ENCODE measurements at regions not wholly inside any gene's neighbourhood (a gene's known extent, or its start where the extent isn't known, plus 50 kb on each side); places are given as distances from the start of the nearest gene placed in this dataset.

GRCh38 chr10:129095680-129096064, 371.4 kb upstream of the MGMT start:
- H3K9me3 ChIP-seq (ENCODE audit: insufficient read depth, low read length) = no peaks in the 10 kb centered on the region
- no peaks in the 10 kb centered on the region for H3K27me3 ChIP-seq (ENCODE audit: low read depth, low read length)
- no peaks in the 10 kb centered on the region for H3K79me2 ChIP-seq (ENCODE audit: low read length)
- H3K27ac ChIP-seq (ENCODE audit: low read length) = no peak overlapping the region
- H3K9ac ChIP-seq (ENCODE audit: low read length) = no peak overlapping the region
- H4K20me1 ChIP-seq (ENCODE audit: insufficient read depth, low read length) = no peaks in the 10 kb centered on the region
- TF ChIP-seq EZH2phosphoT487 (IDR thresholded peaks at IDR 0.05; ENCODE audit: low read depth) = no peak
- TF ChIP-seq CTCF (IDR thresholded peaks at IDR 0.05; ENCODE audit: low read depth, low read length) = no peak
- no peaks in the 10 kb centered on the region for H3K36me3 ChIP-seq (replicated peaks; ENCODE audit: low read depth, low read length)
- no peak overlapping the region for H3K4me3 ChIP-seq (ENCODE audit: low read length)
- H3K4me1 ChIP-seq (ENCODE audit: low read length) = no peaks in the 10 kb centered on the region
- H3K4me2 ChIP-seq (ENCODE audit: low read length) = no peak overlapping the region
- no peak overlapping the region for H2AFZ ChIP-seq (ENCODE audit: low read depth, low read length)

- Histone ChIP-seq H3K4me1 (ENCODE audit: low read length) (no peaks in the 10 kb centered on the region), H3K9me3 (ENCODE audit: insufficient read depth, low read length) (no peaks in the 10 kb centered on the region), H3K4me2 (ENCODE audit: low read length) (no peak overlapping the region), H2AFZ (ENCODE audit: low read depth, low read length) (no peak overlapping the region), H3K4me3 (ENCODE audit: low read length) (no peak overlapping the region), H3K36me3 (replicated peaks; ENCODE audit: low read depth, low read length) (no peaks in the 10 kb centered on the region), H3K9ac (ENCODE audit: low read length) (no peak overlapping the region), H4K20me1 (ENCODE audit: insufficient read depth, low read length) (no peaks in the 10 kb centered on the region), H3K27me3 (ENCODE audit: low read depth, low read length) (no peaks in the 10 kb centered on the region), H3K79me2 (ENCODE audit: low read length) (no peaks in the 10 kb centered on the region), H3K27ac (ENCODE audit: low read length) (no peak overlapping the region)
- no peak for TF ChIP-seq EZH2phosphoT487 (IDR thresholded peaks at IDR 0.05; ENCODE audit: low read depth)
- TF ChIP-seq CTCF (IDR thresholded peaks at IDR 0.05; ENCODE audit: low read depth, low read length) = no peak
Observed at GRCh38 chr10:129096065-129096984, 370.7 kb upstream of the MGMT start.

- no peak overlapping the region for H3K9ac ChIP-seq (ENCODE audit: low read length)
- H3K4me2 ChIP-seq (ENCODE audit: low read length) = no peak overlapping the region
- no peaks in the 10 kb centered on the region for H3K4me1 ChIP-seq (ENCODE audit: low read length)
- H3K27ac ChIP-seq (ENCODE audit: low read length) = no peak overlapping the region
- no peaks in the 10 kb centered on the region for H3K27me3 ChIP-seq (ENCODE audit: low read depth, low read length)
- H3K36me3 ChIP-seq (replicated peaks; ENCODE audit: low read depth, low read length) = no peaks in the 10 kb centered on the region
- H3K9me3 ChIP-seq (ENCODE audit: insufficient read depth, low read length) = no peaks in the 10 kb centered on the region
- no peaks in the 10 kb centered on the region for H3K79me2 ChIP-seq (ENCODE audit: low read length)
- no peaks in the 10 kb centered on the region for H4K20me1 ChIP-seq (ENCODE audit: insufficient read depth, low read length)
- TF ChIP-seq EZH2phosphoT487 (IDR thresholded peaks at IDR 0.05; ENCODE audit: low read depth) (no peak), CTCF (IDR thresholded peaks at IDR 0.05; ENCODE audit: low read depth, low read length) (no peak)
- H2AFZ ChIP-seq (ENCODE audit: low read depth, low read length) = no peak overlapping the region
- H3K4me3 ChIP-seq (ENCODE audit: low read length) = no peak overlapping the region
Observed at GRCh38 chr10:129097776-129098330, 369.2 kb upstream of the MGMT start.

GRCh38 chr10:129098517-129098916, 368.5 kb upstream of the MGMT start:
- Histone ChIP-seq H3K4me2 (ENCODE audit: low read length) (no peak overlapping the region), H4K20me1 (ENCODE audit: insufficient read depth, low read length) (no peaks in the 10 kb centered on the region)
- no peak for TF ChIP-seq CTCF (IDR thresholded peaks at IDR 0.05; ENCODE audit: low read depth, low read length)
- TF ChIP-seq EZH2phosphoT487 (IDR thresholded peaks at IDR 0.05; ENCODE audit: low read depth) = no peak

More at GRCh38 chr10:129098517-129098916, 368.5 kb upstream of the MGMT start:
- no peak overlapping the region for H3K9ac ChIP-seq (ENCODE audit: low read length)
- no peaks in the 10 kb centered on the region for H3K4me1 ChIP-seq (ENCODE audit: low read length)
- no peaks in the 10 kb centered on the region for H3K36me3 ChIP-seq (replicated peaks; ENCODE audit: low read depth, low read length)
- H3K79me2 ChIP-seq (ENCODE audit: low read length) = no peaks in the 10 kb centered on the region
- H2AFZ ChIP-seq (ENCODE audit: low read depth, low read length) = no peak overlapping the region
- H3K27me3 ChIP-seq (ENCODE audit: low read depth, low read length) = no peaks in the 10 kb centered on the region
- H3K4me3 ChIP-seq (ENCODE audit: low read length) = no peak overlapping the region
- no peaks in the 10 kb centered on the region for H3K9me3 ChIP-seq (ENCODE audit: insufficient read depth, low read length)
- no peak overlapping the region for H3K27ac ChIP-seq (ENCODE audit: low read length)

All from OCI-LY3 (cell line).